CD4-positive, alpha-beta T cell treated with Interleukin-4 for 1 hour (primary cell): ENCODE measurements at regions not wholly inside any gene's neighbourhood (a gene's known extent, or its start where the extent isn't known, plus 50 kb on each side); places are given as distances from the start of the nearest gene placed in this dataset.
"Not testable (repeated sequence)": the region's sequence is repeated elsewhere in the genome, so short reads cannot be mapped to it uniquely, and the experiment has no call there.

Source experiments
- DNase-seq, 2 donors: peaks; one replicate each; pipeline ENCODE4 v3.0.0-alpha.2; 2020 to 2022

GRCh38 chr7:51589111-51589510, 272.5 kb upstream of the COBL start:
- no peak for DNase-seq

GRCh38 chr7:51587604-51588003, 271.0 kb upstream of the COBL start:
- no peak for DNase-seq

- DNase-seq, result no peak
Measured at GRCh38 chr7:51577390-51577789, 260.8 kb upstream of the COBL start.

DNA sequence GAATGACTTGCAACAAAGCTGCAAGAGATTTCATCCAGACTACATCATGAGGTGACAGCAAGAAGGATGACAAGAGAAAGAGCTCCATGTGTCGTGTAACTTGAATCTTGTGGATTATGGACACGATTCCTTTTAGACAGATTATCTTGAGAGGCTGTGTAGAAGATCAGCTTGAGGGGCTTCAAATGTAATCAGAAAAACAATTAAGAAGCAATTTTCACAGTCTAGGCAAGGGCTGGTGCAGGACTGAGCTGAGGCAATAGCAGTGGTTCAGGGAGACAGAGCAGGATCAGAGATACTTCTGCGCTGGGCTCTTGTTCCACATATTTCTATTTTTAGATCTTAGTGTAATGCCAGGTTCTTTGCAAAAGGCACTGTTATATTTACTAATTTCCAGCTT, 253.0 kb upstream of the COBL start:
- DNase-seq, result no peak

GRCh38 chr7:51569176-51569575, 252.6 kb upstream of the COBL start:
- DNase-seq, result no peak

DNA sequence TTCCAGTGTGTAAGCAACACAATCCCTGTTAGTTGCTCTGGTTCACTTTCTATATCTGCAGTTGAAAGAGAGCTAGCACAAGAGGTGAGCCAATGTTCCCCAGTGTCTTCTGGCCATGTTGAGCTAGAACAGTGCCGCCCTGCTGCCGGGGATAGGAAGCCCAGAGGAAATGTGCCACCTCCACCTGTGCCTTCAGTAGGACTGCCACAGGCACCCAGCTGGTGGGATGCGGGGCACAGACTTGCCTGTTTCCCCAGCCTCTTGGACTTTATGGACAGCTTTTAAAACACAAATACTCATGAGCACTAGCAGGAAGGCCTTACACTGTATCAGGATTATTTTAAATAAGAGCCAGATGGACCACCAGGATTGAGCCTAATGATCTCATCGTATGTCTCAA, 234.5 kb upstream of the COBL start:
- DNase-seq, result no peak

DNA sequence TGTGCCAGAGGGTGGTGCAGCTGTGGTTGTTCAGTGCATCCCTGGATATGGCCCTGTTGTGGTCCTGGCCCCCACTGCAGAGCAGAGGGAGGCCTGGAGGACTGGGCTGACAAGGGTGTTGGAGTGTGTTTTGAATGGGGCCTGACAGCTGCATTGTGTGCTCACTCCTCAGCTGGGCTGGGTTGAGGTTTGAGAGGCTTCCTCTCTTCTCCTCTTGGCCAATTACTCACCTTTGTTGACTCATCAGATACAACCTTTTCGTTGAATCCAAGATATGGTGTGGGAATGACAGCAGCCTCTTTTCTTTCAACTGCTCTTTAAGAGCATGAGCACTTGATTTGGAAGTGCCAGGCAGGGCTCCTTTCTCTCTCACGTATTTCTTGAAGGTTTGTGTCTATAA, 228.5 kb upstream of the COBL start:
- no peak for DNase-seq

- no peak for DNase-seq
Measured at GRCh38 chr7:51543801-51544553, 227.4 kb upstream of the COBL start.

DNA sequence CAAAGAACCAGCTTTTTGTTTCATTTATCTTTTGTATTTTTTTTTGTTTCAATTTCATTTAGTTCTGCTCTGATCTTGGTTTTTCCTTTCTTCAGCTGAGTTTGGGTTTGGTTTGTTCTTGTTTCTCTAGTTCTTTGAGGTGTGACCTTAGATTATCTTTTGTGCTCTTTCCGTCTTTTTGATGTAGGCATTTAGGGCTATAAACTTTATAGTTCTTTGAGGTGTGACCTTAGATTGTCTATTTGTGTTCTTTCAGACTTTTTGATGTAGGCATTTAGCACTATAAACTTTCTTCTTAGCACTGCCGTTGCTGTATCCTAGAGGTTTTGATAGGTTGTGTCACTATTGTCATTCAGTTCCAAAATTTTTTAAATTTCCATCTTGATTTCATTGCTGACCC, 224.3 kb upstream of the COBL start:
- not testable (repeated sequence) for DNase-seq

- DNase-seq, result no peak
Measured at GRCh38 chr7:51539840-51540239, 223.2 kb upstream of the COBL start.

DNA sequence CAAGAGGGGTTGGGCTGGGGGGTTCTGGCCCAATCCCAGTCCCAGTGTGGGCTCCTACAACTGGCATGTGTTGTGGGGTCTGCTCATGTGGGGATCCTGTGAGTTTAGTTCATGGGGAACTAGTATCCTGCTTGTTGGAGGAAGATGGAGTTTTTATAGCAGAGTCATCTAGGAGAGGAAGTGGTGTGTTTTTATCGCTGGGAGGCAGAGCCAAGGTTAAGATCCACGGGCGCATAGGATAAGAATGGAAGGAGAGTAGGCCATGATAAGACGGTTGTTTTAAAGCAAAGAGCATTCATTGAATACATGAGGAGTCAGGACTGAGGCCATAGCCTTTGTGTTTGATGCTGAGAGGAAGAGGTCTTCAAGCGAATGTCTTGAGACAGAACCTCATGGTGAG, 211.6 kb upstream of the COBL start:
- no peak for DNase-seq

- no peak for DNase-seq
Measured at GRCh38 chr7:51521694-51522312, 205.2 kb upstream of the COBL start.

DNA sequence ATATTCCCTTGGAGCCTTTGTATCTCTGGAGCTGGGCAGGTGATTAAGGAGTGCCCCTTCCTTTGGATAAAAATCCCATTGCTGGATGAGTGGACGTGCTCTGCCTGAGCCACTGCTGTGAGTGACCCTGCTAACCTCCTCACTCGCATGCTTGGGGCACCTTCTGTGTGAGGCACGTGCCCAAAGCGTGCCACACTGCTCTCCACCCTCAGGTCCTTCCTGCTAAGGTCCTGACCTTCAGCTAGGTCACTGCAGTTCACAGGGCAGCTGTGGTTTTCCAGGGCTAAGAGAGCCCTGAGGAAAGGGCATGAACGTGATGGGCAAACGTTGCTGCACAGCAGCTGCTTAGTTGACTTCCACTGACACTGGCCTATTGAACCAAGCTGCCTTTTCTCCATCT, 204.4 kb upstream of the COBL start:
- DNase-seq, result no peak

DNA sequence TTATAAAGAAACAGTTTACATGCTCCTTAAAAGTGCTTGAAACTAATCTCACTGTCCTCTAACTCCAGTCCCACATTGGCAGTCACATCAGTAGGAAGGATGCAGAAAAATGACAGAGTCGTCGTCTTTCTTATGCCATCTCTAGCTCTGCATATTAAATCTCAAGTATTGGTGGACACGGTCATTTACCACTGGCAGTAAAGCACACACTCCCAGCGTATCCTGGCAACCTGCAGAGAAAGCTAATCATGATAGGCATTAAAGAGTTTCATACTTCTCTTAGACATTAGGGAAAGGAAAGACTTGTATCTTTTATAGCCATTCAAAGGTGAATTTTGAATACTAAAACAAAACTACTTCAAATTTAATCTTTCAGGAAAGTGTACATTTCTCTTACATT, 202.0 kb upstream of the COBL start:
- DNase-seq, result no peak

DNA sequence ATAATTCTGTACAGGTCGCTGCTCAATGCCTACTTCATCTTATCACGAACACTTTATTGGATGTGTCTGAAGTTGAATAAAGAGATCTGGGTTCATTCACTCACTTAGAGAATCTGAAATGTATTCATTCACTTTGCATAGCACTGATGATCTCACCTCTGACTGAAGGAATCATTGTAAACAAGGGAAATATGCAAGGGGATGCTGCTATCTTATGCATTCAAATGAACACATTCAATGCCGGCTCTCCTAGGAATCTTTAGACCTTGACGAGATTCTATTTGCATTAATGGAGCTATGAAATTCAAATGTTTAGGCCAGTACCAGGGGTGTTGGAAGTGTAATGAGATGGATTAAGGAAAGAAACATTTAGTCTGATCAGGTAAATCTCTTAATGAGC, 200.6 kb upstream of the COBL start:
- no peak for DNase-seq

GRCh38 chr7:51501620-51502019, 185.0 kb upstream of the COBL start:
- DNase-seq, result no peak

DNA sequence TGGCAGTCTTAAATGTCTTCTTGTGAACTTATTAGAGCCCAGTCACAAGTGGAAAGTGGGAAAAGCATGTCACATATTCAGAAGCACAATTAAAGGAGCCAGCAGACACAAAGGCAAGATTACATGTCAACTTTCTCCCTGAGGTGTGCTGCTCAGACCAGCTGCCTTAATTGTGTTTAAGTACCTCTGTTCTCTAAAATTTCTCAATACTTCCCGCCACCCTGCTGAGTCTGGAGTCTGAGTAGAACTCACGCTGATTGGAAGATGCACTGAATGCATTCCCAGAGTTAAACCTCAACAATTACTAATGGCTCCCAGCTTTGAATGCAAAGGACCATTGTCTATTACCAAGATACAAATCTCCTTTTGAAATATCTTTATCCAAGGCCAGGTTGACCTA, 166.4 kb upstream of the COBL start:
- DNase-seq, result no peak

DNA sequence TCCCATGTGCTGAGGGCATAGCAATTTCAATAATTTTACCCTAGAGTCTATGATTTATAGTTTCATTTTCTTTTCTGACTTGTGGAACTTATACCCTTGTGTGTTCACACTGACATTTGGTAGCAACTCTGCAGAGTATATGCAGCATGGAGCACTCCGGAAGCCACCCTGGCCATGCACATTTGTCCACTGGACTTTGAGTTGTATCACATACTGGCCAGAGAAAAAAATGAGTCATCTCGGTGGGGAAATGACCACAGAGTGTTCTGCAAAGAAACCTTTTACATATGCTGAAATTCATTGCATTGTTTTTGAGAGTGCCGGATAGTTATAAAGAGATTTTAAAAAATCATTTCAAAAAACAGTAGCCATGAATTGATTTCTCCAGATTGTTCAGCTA, 164.8 kb upstream of the COBL start:
- no peak for DNase-seq

DNA sequence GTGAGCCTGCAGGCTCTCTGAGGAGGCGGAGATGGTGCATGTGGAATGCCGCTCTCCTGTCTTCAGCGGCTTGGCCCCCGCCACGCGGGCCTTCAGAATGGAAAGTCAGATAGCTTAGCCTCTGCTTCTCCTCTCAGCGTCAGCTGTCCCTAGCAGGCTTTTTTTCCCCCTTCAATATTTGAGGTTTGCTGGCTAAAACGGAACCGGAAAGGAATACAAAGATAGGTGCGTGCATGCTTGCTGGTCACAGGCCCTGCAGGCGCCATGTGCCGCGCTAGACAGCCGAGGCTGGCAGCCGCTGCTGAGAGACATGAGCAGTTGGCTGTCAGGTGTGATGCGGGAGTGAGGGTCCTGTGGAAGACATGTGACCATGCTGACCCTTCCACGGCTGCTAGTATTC, 161.2 kb upstream of the COBL start:
- DNase-seq, result no peak

DNA sequence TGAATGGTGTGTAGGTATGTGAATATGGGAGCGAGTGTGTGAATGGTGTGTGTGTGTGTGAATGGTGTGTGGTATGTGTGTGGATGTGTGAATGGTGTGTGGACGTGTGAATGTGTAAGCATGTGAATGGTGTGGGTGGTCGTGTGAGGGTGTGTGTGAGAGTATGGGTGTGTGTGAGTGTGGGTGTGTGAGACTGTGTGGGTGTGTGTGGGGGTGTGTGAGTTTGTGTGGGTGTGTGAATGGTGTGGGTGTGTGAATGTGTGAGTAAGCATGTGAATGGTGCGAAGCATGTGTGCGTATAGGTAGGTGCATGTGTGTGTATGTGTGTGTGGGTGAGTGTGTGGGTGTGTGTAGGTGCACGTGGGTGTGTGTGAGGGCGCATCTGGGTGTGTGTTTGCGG, 160.7 kb upstream of the COBL start:
- no peak for DNase-seq

DNA sequence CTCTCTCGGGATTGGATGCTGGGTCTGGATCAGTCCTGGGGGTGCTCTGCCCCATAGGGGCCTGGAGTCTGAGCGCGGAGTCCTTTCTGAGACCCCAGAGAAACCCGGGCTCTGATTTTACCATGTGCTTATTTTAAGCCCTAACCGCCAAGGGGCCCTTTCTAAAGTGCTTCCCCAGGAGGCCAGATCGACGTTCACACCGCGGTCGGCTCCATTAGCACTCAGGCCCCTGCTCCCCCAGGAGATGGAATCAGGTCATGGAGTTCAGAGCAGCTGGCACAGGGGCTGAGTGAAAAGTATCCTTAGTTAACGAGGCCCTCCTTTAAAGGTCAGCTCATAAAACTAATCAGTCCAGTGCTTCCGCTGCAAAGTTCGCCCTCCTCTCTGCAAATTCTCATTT, 159.4 kb upstream of the COBL start:
- no peak for DNase-seq

DNA sequence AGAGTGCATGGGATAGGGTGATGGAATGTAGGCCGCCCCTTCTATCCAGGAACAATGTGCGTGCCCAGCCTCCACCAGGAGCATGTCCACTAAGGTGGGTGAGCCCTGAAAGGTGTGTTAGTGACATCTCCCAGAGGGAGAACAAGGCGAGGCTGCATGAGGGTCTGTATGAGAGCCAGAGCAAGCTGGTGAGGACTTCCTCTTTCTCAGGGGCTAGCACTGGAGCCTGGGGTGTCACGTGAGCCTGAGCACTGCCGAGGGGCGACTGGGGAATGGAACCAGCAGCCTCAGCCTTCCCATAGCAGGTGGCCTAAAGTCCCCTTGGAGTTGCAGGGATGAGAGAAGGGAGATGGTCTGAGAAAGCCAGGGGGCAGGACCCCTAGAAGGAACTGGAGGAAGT, 156.3 kb upstream of the COBL start:
- no peak for DNase-seq

DNA sequence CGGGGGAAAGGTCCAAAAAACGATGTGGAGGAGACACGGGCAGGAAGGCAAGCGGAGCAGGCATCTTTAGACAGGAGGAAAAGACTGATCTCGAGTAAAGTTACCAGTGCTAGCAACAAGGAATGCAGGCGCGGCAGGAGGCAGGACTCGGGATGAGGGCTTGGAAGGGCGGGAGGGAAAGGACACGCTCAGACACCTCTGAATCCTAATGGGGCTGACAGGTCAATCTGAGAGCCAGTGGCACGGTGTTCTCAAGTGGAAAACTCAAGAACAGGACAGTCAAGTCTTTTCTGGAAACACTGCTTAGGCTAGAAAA, 155.3 kb upstream of the COBL start:
- DNase-seq, result no peak

GRCh38 chr7:51471210-51471980, 154.8 kb upstream of the COBL start:
- DNase-seq, result no peak
